Brain pericyte (primary cell): ENCODE measurements at regions not wholly inside any gene's neighbourhood (a gene's known extent, or its start where the extent isn't known, plus 50 kb on each side); places are given as distances from the start of the nearest gene placed in this dataset.
"Not testable (repeated sequence)": the region's sequence is repeated elsewhere in the genome, so short reads cannot be mapped to it uniquely, and the experiment has no call there.

ENCODE experiments used
- DNase-seq: peaks from one replicate; pipeline ENCODE4 v3.0.0-alpha.2; 2012; ENCODE audit warnings: low read depth, low spot score

GRCh38 chr3:13195374-13195773 lies 122.1 kb upstream of the IQSEC1 start:
- DNase-seq: no peak

DNA sequence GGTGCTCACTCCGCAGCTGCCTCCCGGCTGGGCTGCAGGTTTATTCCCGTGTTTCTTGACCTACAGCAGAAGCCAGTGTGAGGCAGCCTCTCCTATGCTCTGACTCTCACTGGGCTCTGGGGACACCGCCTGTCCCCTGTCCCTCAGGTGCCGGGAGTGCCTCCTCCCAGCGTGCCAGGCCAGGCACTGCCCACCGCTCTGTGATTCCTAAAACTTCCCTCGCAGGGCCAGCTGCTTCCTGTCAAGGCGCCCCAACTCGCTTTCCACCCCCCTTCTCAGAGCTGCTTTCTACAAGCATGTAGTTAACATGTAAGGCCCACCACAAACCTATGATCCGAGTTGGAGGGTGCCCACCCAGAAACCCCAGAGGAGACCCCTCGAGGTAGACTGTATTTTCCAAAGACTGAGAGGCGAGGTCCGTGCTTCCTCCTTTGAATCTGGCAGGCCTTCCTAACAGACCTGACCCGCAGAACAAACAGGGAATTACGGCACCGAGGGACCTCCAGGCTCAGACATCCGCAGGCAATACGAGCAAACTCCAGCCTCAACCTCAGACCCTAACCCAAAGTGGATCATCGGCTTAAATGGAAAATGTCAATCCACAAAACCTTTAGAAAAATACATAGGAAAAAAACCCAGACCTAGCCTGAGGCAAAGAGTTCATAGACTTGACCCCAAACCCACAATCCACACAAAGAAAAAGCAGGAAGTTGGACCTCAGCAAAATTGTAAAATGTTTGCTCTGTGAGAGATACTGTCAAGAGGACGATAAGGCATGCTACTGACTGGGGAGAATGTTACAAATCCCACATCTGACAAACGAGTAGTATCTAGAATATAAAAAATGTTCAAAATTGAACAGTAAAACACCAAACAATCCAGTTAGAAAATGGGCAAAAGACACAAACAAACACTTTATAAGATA lies 121.3 kb upstream of the IQSEC1 start:
- DNase-seq: no peak

GRCh38 chr3:13193320-13194284 lies 120.4 kb upstream of the IQSEC1 start:
- no peak for DNase-seq

DNA sequence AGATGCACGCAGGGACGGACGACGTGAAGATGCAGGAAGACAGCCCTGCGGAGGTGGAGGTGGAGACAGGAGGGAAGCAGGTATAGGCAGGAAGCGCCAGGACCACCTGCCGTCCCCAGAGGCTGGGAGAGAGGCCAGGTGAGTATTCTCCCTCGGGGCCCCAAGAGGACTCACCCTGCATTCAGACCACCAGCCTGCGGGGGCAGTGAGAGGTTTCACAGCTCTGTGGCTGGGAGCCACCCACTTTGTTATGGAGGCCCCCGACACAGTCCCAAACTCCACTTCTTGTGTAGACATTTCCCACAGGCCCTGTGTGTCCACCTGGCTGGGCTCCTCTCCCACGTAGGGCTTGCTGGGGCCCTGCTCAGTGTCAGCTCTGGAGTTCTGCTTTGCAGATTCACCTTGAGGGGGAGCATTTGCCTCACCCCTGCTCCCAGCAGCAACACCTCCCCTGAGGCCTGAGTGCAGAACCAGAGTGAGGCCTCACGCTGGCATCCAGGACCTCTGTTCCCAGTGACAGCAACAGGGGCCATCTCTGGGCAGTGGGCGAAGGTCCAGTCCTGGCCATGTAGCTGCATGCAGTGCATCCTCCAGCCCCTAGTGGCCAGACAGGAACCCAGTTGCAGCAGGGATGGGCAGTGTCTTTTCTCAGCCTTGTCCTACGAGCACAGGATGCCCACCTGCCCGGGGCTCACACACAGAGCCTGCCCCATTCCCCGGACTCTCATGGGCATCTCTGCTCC lies 119.4 kb upstream of the IQSEC1 start:
- no peak for DNase-seq

GRCh38 chr3:13191016-13191415 lies 117.8 kb upstream of the IQSEC1 start:
- no peak for DNase-seq

DNA sequence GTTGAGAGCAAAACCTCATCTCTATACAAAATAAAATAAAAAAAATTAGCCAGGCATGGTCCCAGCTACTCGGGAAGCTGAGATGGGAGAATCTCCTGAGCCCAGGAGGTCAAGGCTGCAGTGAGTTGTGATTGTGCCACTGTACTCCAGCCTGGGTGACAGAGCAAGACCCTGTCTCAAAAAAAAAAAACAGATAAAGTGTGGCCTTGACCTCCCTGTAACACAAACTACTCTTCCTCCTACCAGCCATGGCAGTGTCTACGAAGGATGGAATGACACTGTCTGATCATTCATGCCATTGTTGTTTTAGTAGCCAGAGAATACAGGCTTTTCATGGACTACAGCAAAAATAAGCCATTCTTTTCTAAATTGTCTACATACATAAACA lies 117.1 kb upstream of the IQSEC1 start:
- DNase-seq: no peak

DNA sequence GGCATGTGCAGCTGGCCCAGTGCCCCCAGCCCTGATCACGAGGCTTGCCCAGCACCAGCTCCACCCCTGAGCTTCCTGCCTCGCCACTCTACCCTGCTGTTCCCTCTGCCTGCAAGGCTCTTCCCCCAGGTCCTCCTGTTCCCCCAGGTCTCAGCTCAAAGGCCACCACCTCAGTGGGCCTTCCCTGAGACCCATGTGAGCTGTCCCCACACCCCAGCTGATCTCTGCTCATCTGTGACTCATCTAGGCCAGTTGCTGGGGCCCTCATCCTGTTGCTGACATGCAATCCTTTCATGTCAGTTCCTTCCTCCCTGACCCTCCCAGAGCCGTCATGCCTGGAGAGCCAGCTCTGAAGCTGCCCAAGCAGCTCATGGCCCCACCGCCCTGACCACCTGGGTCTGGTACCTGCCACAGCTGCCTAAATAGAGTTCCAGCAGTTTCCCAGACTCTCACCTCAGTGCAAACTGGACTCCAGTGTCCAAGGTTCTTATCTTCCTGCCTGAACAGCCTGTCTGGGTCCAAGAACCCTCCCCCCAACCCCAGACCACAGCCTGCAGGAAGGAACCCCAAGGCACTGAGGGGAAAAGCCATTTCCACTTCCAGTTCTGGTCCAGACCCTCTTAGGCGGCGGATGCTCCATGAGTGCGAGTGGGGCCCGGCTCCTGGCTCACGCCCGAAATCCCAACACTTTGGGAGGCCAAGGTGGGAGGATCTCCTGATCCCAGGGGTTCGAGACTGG lies 116.6 kb upstream of the IQSEC1 start:
- DNase-seq: no peak

GRCh38 chr3:13188975-13189374 lies 115.7 kb upstream of the IQSEC1 start:
- DNase-seq: no peak

DNA sequence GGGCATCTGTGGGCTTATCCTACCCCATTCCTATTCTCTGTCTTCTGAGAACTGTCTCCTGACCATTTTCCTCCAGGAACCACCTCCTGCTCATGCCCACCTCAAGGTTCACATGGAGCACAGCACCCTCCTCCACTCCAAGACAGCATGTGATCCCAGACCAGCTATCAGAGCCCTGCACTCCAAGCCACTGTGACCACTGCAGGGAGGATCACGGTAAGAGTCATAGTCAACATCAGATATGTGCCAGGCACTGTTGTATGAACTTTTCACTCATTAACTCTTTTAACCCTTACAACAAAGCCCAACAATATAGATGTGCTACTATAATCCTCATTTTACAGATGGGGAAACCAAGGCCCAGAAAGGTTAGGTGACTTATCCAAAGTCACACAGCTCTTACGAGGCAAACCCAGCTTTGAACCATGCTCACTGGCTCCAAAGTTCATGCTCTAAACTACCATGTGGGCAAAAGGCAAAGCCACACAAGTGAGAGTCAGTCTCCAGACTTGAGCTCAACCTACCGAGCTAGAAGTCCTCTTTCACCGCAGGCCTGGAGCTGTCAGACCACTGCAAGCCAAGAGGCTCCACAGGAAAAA lies 115.1 kb upstream of the IQSEC1 start:
- DNase-seq: no peak

DNA sequence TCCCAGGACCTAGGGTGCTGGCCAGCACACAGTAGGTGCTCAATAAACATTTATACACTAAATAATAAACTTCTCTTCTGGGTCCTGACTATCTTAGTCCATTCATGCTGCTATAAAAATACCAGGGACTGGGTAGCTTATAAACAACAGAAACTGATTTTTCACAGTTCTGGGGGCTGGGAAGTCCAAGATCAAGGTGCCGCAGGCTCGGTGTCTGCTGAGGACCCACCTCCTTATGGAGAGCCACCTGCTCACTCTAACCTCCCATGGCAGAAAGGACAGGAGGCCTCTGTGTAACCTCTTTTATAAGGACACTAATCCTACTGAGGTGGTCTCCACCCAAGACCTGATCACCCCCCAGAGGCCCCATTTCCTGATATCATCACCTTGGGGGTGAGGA lies 114.4 kb upstream of the IQSEC1 start:
- DNase-seq: no peak

DNA sequence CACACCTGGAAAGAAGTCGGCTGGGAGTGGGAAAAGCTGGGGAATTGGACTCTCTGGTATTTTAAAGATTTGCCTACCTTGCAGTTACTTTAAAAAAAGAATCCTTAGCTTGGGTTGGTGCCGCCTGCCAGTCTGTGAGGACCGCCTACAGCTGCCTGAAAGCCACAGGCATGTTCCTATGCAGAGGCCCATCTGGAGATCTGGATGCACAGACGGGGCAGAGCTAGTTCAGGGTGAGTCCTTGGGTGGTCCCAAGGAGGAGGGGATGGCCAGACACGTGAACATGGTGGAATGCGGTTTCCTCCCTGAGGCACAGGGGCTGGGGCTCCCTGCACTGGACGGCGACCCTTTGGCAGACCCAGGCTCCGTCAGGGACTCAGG lies 113.2 kb upstream of the IQSEC1 start:
- DNase-seq: no peak

DNA sequence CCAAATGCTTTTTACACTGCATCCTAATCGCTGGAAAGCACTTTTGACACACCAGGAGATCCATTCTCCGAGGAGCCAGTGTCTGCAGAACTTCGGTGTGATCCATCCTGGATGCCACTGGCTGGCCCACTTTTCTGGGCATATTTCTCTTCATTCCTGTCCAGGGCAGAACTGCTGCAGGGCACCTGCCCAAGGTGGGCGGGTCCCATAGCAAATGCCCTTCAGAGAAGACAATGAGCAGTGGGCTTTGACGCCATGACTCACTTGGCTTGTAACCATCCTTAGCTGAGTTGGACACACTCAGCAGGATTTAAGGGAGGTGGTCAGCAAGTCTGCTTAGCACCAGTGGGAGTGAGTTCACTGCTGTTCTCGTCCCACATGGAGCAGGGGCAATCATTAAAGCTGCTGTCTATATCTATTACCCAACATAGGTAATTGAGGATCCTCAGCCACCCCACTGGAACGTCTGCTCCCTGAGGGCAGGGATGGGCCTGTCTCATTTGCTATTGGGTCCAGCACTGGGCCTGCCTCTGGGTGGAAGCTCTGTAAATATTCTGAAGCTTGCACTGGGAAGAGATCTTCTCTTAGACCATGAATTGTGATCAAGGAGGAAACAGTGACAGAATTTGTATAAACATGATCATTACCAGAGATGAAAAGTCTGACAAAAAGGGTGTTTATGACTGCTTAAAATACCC lies 112.7 kb upstream of the IQSEC1 start:
- DNase-seq: no peak

DNA sequence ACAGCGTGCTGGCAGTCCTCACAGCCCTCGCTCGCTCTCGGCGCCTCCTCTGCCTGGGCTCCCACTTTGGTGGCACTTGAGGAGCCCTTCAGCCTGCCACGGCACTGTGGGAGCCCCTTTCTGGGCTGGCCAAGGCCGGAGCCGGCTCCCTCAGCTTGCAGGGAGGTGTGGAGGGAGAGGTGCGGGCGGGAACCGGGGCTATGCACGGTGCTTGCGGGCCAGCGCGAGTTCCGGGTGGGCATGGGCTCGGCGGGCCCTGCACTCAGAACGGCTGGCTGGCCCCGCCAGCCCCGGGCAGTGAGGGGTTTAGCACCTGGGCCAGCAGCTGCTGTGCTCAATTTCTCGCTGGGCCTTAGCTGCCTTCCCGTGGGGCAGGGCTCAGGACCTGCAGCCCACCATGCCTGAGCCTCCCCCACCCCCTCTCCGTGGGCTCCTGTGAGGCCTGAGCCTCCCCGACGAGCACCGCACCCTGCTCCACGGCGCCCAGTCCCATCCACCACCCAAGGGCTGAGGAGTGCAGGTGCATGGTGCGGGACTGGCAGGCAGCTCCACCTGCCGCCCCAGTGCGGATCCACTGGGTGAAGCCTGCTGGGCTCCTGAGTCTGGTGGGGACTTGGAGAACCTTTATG lies 106.5 kb upstream of the IQSEC1 start:
- DNase-seq: not testable (repeated sequence)

- DNase-seq: no peak
Measured at GRCh38 chr3:13179181-13179580, 106.0 kb upstream of the IQSEC1 start.

GRCh38 chr3:13178107-13178506 lies 104.9 kb upstream of the IQSEC1 start:
- no peak for DNase-seq

GRCh38 chr3:13177641-13178040 lies 104.4 kb upstream of the IQSEC1 start:
- DNase-seq: no peak

DNA sequence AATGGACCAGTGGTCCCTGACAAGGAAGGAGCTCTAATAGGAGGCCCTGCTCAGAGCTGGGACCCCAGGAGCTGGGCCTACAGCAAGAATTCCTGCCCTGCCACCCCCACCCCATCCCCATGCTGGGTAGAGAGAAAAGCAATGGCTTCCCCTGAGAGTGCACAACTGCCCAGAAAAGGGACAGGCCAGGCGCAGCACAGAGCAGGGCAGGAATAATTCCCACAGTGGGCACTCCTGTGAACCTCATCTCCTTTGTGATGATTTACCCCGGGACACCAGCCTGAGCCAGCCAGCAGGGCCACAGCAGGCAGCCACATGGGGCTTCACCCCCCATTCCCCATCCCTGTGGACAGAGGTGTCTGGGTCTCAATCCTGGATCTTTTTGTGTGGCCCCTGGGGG lies 104.0 kb upstream of the IQSEC1 start:
- DNase-seq: no peak

DNA sequence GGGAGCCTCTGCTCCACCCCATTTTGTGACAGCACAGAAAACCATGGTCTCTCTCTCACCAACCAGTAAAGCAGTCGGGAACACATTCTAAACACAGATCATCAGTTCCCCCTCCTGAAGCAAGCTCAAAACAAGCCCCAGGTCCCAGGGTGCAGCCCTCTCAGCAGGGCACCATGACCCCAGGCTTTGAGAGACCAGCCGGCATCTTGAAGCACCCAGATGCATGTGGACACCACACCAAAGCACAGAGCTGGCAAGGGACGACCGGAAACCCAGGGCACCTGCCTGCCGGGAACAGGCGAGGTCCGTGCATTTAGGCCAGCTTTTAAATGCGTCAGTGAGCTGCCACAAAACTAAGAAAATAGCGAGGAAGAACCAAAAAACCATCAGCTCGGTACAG lies 103.2 kb upstream of the IQSEC1 start:
- no peak for DNase-seq

- DNase-seq: no peak
Measured at GRCh38 chr3:13174803-13175135, 101.5 kb upstream of the IQSEC1 start.
